Panc1 (cell line): ENCODE measurements at regions not wholly inside any gene's neighbourhood (a gene's known extent, or its start where the extent isn't known, plus 50 kb on each side); places are given as distances from the start of the nearest gene placed in this dataset.

Source experiments
- ATAC-seq: fragments of 200-7000 bp; cut with Tn5 transposase; 2 replicates; pipeline ENCODE4 v1.9.1; 2020; ENCODE audit warnings: mild to moderate bottlenecking, moderate library complexity
- BruUV-seq: library from RNA; stranded (reverse); fragments of 400-500 nt; replicated peaks from 2 replicates; lab custom pipeline; 2021; lab: Mats Ljungman, UMichigan
- CTCF ChIA-PET: fragments of 300-600 bp; sonication (Branson Sonifier 250); formaldehyde crosslinking; loops from one replicate; lab custom pipeline; 2022; ENCODE audit warnings: antibody characterized with exemption; lab: Charles Lee
- POLR2A ChIA-PET: fragments of 300-600 bp; sonication (Branson Sonifier 250); formaldehyde crosslinking; loops from one replicate; lab custom pipeline; 2022; ENCODE audit warnings: antibody characterized with exemption; lab: Charles Lee
- DNase-seq: peaks from one replicate; pipeline ENCODE4 v3.0.0-alpha.2; 2010; ENCODE audit warnings: low read depth, low spot score
- H3K27ac ChIP-seq: 2 replicates; pipeline ENCODE4 v1.5.1; 2011; ENCODE audit warnings: mild to moderate bottlenecking, low read length, inconsistent platforms
- H3K27me3 ChIP-seq: fragments of 200-500 bp; sonication (Bioruptor generic); 2 replicates; pipeline ENCODE4 v1.6.0; 2014; ENCODE audit warnings: low read length, inconsistent platforms; ENCODE audit not compliant: control insufficient read depth, insufficient read depth
- H3K36me3 ChIP-seq: fragments of 200-500 bp; sonication (Bioruptor generic); 2 replicates; pipeline ENCODE4 v1.5.1; 2014; ENCODE audit warnings: inconsistent platforms, mild to moderate bottlenecking, low read length, moderate library complexity; ENCODE audit not compliant: control insufficient read depth, insufficient read depth
- H3K4me1 ChIP-seq: 2 replicates; pipeline ENCODE4 v1.5.1; 2011; ENCODE audit warnings: inconsistent platforms, mild to moderate bottlenecking, low read length, moderate library complexity; ENCODE audit not compliant: control insufficient read depth, insufficient read depth
- H3K4me3 ChIP-seq, 2 experiments: 2 replicates each; pipeline ENCODE4 v1.5.1; 2011 to 2012; ENCODE audit warnings: low read depth in 2 of 2, low read length in 2 of 2, mild to moderate bottlenecking in 2 of 2, inconsistent platforms in 1 of 2, moderate library complexity in 1 of 2
- H3K9me3 ChIP-seq: fragments of 200-500 bp; sonication (Bioruptor generic); 2 replicates; pipeline ENCODE4 v1.5.1; 2014; ENCODE audit warnings: low read depth, mild to moderate bottlenecking, inconsistent platforms, low read length, moderate library complexity; ENCODE audit not compliant: control insufficient read depth, insufficient read depth
- CTCF ChIP-seq: fragments of 450-650 bp; IDR thresholded peaks from 2 replicates; pipeline ENCODE4 v1.5.1; 2017; ENCODE audit warnings: mild to moderate bottlenecking
- POLR2AphosphoS5 ChIP-seq: IDR thresholded peaks from 2 replicates; pipeline ENCODE4 v1.6.1; 2012; ENCODE audit warnings: mild to moderate bottlenecking, low read depth, low read length, moderate library complexity
- REST ChIP-seq, 2 experiments: IDR thresholded peaks; 2 replicates each; pipeline ENCODE4 v1.6.1; 2011 to 2012; ENCODE audit warnings: low read depth in 2 of 2, control low read depth in 1 of 2, low read length in 1 of 2, mild to moderate bottlenecking in 1 of 2, moderate library complexity in 1 of 2; ENCODE audit not compliant: insufficient read depth in 1 of 2
- SIN3A ChIP-seq: IDR thresholded peaks from 2 replicates; pipeline ENCODE4 v1.6.1; 2012; ENCODE audit warnings: low read depth, mild to moderate bottlenecking, low read length, moderate library complexity, borderline replicate concordance; ENCODE audit not compliant: insufficient read depth
- TCF7L2 ChIP-seq: IDR thresholded peaks from 2 replicates; pipeline ENCODE4 v1.6.1; 2011; ENCODE audit warnings: mild to moderate bottlenecking, low read depth, low read length, inconsistent platforms
- in situ Hi-C: cut with HindIII; loops from 2 replicates; pipeline ENCODE4 v1.10.0; 2016; ENCODE audit warnings: low sequenced_read_pairs, low pct_unique_long_range_greater_than_20kb
- intact Hi-C: fragments of 100-400 bp; cut with micrococcal nuclease; formaldehyde crosslinking; loops from one replicate; pipeline ENCODE4 v1.10.0; 2022; ENCODE audit not compliant: unreplicated experiment

GRCh38 chr10:61024151-61024855, 80.3 kb upstream of the RHOBTB1 start:
- no peak for TF ChIP-seq TCF7L2
- TF ChIP-seq POLR2AphosphoS5: no peak
- ATAC-seq (no peak), DNase-seq (no peak)
- ChIA-PET POLR2A (interaction anchor here (0.6 kb wide), 1 partner anchor 151 kb away, joined by 3 read pairs; no protein-coding TSS in a partner anchor), CTCF (interaction anchor here (0.6 kb wide), 1 partner anchor 14 kb away, joined by 4 read pairs; no protein-coding TSS in a partner anchor)
- intact Hi-C loops (no loop called here), in situ Hi-C loops (no loop called here)
- Histone ChIP-seq H3K27ac (no peak overlapping the region), H3K4me3 (no peak overlapping the region), H3K9me3 (no peaks in the 10 kb centered on the region), H3K27me3 (peaks cover 26% of the 10 kb centered on the region), H3K36me3 (no peaks in the 10 kb centered on the region), H3K4me1 (no peaks in the 10 kb centered on the region)
- no TSS peak for BruUV-seq

- CTCF ChIA-PET: no interaction called here
Observed at GRCh38 chr10:61023053-61023452, 79.1 kb upstream of the RHOBTB1 start.

More at GRCh38 chr10:61023053-61023452, 79.1 kb upstream of the RHOBTB1 start:
- H3K4me1 ChIP-seq: no peaks in the 10 kb centered on the region
- ATAC-seq (no peak), DNase-seq (no peak)
- in situ Hi-C loops (no loop called here), intact Hi-C loops (no loop called here)
- no peaks in the 10 kb centered on the region for H3K36me3 ChIP-seq
- H3K27ac ChIP-seq: no peak overlapping the region
- H3K27me3 ChIP-seq: peaks cover 24% of the 10 kb centered on the region
- POLR2A ChIA-PET: no interaction called here
- no peaks in the 10 kb centered on the region for H3K9me3 ChIP-seq
- no peak overlapping the region for H3K4me3 ChIP-seq
- no TSS peak for BruUV-seq
- TF ChIP-seq POLR2AphosphoS5: no peak
- TF ChIP-seq SIN3A: no peak
- no peak for TF ChIP-seq TCF7L2
- TF ChIP-seq CTCF: no peak
- TF ChIP-seq REST (IDR thresholded peaks at IDR 0.05; ENCODE audit: insufficient read depth in 1 of 2, low read depth in 2 of 2, low read length in 1 of 2): no peak
